Trophoblast cell (in vitro differentiated cells and primary cell): ENCODE measurements at regions not wholly inside any gene's neighbourhood (a gene's known extent, or its start where the extent isn't known, plus 50 kb on each side); places are given as distances from the start of the nearest gene placed in this dataset.

Source experiments
- DNase-seq, 2 donors: peaks; one replicate each; pipeline ENCODE4 v3.0.0-alpha.2; 2016
- H2AFZ ChIP-seq: 2 replicates; pipeline ENCODE4 v1.6.1; 2013; ENCODE audit warnings: low read length, moderate library complexity, mild to moderate bottlenecking; ENCODE audit not compliant: insufficient read depth, poor library complexity
- H2AK5ac ChIP-seq: 2 replicates; pipeline ENCODE4 v1.6.1; 2013; ENCODE audit warnings: mild to moderate bottlenecking, low read length
- H2BK120ac ChIP-seq: 2 replicates; pipeline ENCODE4 v1.6.1; 2013; ENCODE audit warnings: low read length, mild to moderate bottlenecking, moderate library complexity; ENCODE audit not compliant: insufficient read depth, poor library complexity
- H2BK12ac ChIP-seq: 2 replicates; pipeline ENCODE4 v1.6.1; 2013; ENCODE audit warnings: mild to moderate bottlenecking, low read length, moderate library complexity
- H2BK5ac ChIP-seq: 2 replicates; pipeline ENCODE4 v1.6.1; 2013; ENCODE audit warnings: low read length, low read depth, moderate library complexity, mild to moderate bottlenecking; ENCODE audit not compliant: poor library complexity
- H3K14ac ChIP-seq: 2 replicates; pipeline ENCODE4 v1.6.1; 2013; ENCODE audit warnings: mild to moderate bottlenecking, low read length
- H3K18ac ChIP-seq: 2 replicates; pipeline ENCODE4 v1.6.1; 2013; ENCODE audit warnings: mild to moderate bottlenecking, low read length
- H3K23ac ChIP-seq: 2 replicates; pipeline ENCODE4 v1.6.1; 2013; ENCODE audit warnings: low read length
- H3K27ac ChIP-seq: 2 replicates; pipeline ENCODE4 v1.5.1; 2013; ENCODE audit warnings: low read depth, mild to moderate bottlenecking, inconsistent platforms, low read length, moderate library complexity
- H3K27me3 ChIP-seq: 2 replicates; pipeline ENCODE4 v1.6.1; 2013; ENCODE audit warnings: inconsistent platforms, mild to moderate bottlenecking, low read length, moderate library complexity; ENCODE audit not compliant: insufficient read depth
- H3K36me3 ChIP-seq, 2 experiments: 1 replicate in 1 of 2; 2 replicates in 1 of 2; pipeline ENCODE4 v1.6.1; 2013; ENCODE audit warnings: low read length in 2 of 2, mild to moderate bottlenecking in 2 of 2, moderate library complexity in 1 of 2; ENCODE audit not compliant: insufficient read depth in 2 of 2, control insufficient read depth in 1 of 2
- H3K4ac ChIP-seq: 2 replicates; pipeline ENCODE4 v1.6.1; 2013; ENCODE audit warnings: low read depth, mild to moderate bottlenecking, low read length, moderate library complexity
- H3K4me1 ChIP-seq, 2 experiments: 1 replicate in 1 of 2; 2 replicates in 1 of 2; pipeline ENCODE4 v1.6.1; 2013; ENCODE audit warnings: low read length in 2 of 2, mild to moderate bottlenecking in 2 of 2, moderate library complexity in 1 of 2; ENCODE audit not compliant: insufficient read depth in 2 of 2, control insufficient read depth in 1 of 2
- H3K4me2 ChIP-seq: 2 replicates; pipeline ENCODE4 v1.6.1; 2013; ENCODE audit warnings: inconsistent platforms, mild to moderate bottlenecking, low read length, moderate library complexity
- H3K4me3 ChIP-seq: 2 replicates; pipeline ENCODE4 v1.5.1; 2013; ENCODE audit warnings: mild to moderate bottlenecking, low read depth, low read length, inconsistent platforms
- H3K79me1 ChIP-seq: one replicate; pipeline ENCODE4 v1.6.1; 2013; ENCODE audit warnings: low read length
- H3K79me2 ChIP-seq: 2 replicates; pipeline ENCODE4 v1.6.1; 2013; ENCODE audit warnings: low read length, mild to moderate bottlenecking; ENCODE audit not compliant: control insufficient read depth, insufficient read depth, poor library complexity
- H3K9ac ChIP-seq: 2 replicates; pipeline ENCODE4 v1.6.1; 2013; ENCODE audit warnings: mild to moderate bottlenecking, low read length
- H3K9me3 ChIP-seq: 2 replicates; pipeline ENCODE4 v1.6.1; 2013; ENCODE audit warnings: low read depth, mild to moderate bottlenecking, control low read depth, inconsistent platforms, low read length; ENCODE audit not compliant: insufficient read depth
- H4K12ac ChIP-seq: 2 replicates; pipeline ENCODE4 v1.6.1; 2013; ENCODE audit warnings: low read depth, mild to moderate bottlenecking, low read length, moderate library complexity
- H4K8ac ChIP-seq: 2 replicates; pipeline ENCODE4 v1.6.1; 2013; ENCODE audit warnings: low read depth, mild to moderate bottlenecking, low read length, moderate library complexity
- H4K91ac ChIP-seq: one replicate; pipeline ENCODE4 v1.6.1; 2013; ENCODE audit warnings: low read depth, mild to moderate bottlenecking, low read length, moderate library complexity
- WGBS: extraction: QIAGEN DNeasy Blood & Tissue Kit; methylation state at CpG from one replicate; pipeline ENCODE4 v1.1.7; 2013; ENCODE audit warnings: missing lambda C conversion rate; ENCODE audit not compliant: insufficient read length, insufficient coverage; ENCODE audit errors: extremely low coverage; 5-methylcytosine and 5-hydroxymethylcytosine counted together

DNA sequence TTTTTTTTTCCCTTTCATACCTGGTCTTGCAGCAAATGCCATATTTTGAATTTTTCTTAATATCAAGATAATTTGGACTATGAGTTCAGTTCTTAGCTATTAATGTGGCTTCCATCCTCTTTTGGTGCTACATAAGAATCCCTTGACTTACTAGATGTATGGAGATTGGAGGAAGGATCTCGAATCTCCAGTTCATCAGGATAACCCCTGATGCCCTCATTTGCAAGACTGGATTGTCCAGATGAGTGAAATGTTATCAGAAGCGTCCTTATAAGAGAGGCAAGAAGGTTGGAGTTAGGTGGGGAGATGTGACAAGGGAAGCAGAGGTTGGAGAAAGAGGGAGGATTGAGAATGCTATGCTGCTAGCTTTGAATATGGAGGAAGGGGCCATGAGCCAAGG lies 499.6 kb upstream of the SYNCRIP start:
- Histone ChIP-seq H3K4me2 (no peak overlapping the region), H3K23ac (no peak overlapping the region), H3K4me1 (peaks cover 0 to 3% of the 10 kb centered on the region in 2 experiments), H3K27ac (no peak overlapping the region), H4K91ac (no peak overlapping the region), H3K14ac (no peak overlapping the region), H3K9me3 (no peaks in the 10 kb centered on the region), H2BK5ac (no peak overlapping the region), H4K12ac (no peak overlapping the region), H2AFZ (no peak overlapping the region), H3K4me3 (no peak overlapping the region), H2BK120ac (no peak overlapping the region), H3K27me3 (no peaks in the 10 kb centered on the region), H4K8ac (no peak overlapping the region), H3K36me3 (no peaks in the 10 kb centered on the region), H3K79me1 (no peaks in the 10 kb centered on the region), H2BK12ac (no peak overlapping the region), H3K18ac (no peak overlapping the region), H3K9ac (no peak overlapping the region), H3K4ac (no peak overlapping the region), H3K79me2 (no peaks in the 10 kb centered on the region), H2AK5ac (no peak overlapping the region)
- WGBS, result no CpG with 5 or more reads among the region's 2 CpGs
- peak; percentile 72 to 96 for DNase-seq

DNA sequence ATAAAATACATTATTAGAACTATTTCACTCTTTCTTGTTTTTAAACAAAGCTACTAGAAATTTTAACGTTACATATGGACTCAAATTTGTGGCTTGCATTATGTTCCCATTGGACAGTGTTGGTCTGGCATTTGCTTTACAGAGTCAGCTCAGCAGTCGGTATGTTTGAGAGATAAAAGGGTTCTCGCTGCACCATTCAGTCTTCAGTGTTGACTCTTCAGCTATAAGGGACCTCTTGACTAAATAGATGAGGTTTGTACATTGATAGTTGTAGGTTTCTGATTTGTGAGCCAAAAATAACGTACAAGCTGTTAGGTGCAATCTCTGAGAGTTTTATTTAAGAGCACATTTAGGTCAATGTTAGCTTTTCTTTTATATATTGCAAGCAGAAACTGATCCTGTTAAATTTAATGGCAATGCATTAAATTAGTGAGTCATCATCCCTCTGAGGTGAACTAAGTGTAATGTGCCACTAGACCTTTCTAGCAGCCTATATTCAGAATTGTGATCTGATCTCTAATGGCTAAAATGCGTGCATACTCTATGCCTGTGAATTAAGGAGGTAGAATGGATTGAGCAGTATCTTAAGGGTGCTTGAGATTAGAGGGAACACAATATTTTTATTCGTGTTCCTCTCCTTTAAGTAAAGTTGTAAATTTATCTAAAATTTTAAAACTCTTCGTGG lies 485.6 kb upstream of the SYNCRIP start:
- no peak overlapping the region for H2BK120ac ChIP-seq
- no peaks in the 10 kb centered on the region for H3K79me2 ChIP-seq
- no peak overlapping the region for H3K9ac ChIP-seq
- H3K18ac ChIP-seq, result no peak overlapping the region
- H2AK5ac ChIP-seq, result no peak overlapping the region
- H3K4me3 ChIP-seq, result no peak overlapping the region
- no peak overlapping the region for H3K23ac ChIP-seq
- no peaks in the 10 kb centered on the region for H3K27me3 ChIP-seq
- H3K79me1 ChIP-seq, result no peaks in the 10 kb centered on the region
- no peak overlapping the region for H2BK12ac ChIP-seq
- no peak overlapping the region for H2BK5ac ChIP-seq
- H4K12ac ChIP-seq, result no peak overlapping the region
- H2AFZ ChIP-seq, result no peak overlapping the region
- no peaks in the 10 kb centered on the region for H3K4me1 ChIP-seq
- H3K14ac ChIP-seq, result no peak overlapping the region
- no peak overlapping the region for H3K27ac ChIP-seq
- H4K8ac ChIP-seq, result no peak overlapping the region
- H3K9me3 ChIP-seq, result peaks cover 3% of the 10 kb centered on the region
- no peak overlapping the region for H3K4ac ChIP-seq
- WGBS, result no CpG with 5 or more reads among the region's 7 CpGs
- H3K4me2 ChIP-seq, result no peak overlapping the region
- no peak overlapping the region for H4K91ac ChIP-seq
- H3K36me3 ChIP-seq, result no peaks in the 10 kb centered on the region
- no peak for DNase-seq

DNA sequence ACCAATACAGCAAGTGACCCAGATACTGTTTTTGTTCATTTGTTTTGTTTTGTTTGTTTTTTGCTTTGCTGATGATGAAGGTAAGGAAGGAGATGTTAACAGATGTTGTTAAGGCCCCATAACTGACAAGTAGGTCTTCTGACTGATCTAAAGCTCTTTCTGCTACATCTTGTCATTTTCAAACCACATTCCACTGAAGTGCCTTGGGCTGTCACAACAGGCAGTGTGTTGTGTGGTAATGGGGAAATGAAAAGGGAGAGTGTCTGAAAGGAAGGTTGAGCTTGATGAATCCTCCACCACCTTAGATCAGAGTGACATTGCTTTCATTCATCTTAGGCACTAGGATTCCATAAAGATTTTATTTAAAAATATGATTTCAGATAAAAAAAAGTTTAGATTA lies 479.4 kb upstream of the SYNCRIP start:
- H4K8ac ChIP-seq, result no peak overlapping the region
- H3K4ac ChIP-seq, result no peak overlapping the region
- no peak overlapping the region for H3K23ac ChIP-seq
- peak overlapping the region; percentile 11 for H4K91ac ChIP-seq
- no peak overlapping the region for H2BK12ac ChIP-seq
- no peak overlapping the region for H3K9ac ChIP-seq
- no peak overlapping the region for H2BK120ac ChIP-seq
- no peak overlapping the region for H2BK5ac ChIP-seq
- peaks cover 2% of the 10 kb centered on the region in 2 experiments for H3K4me1 ChIP-seq
- no peaks in the 10 kb centered on the region for H3K79me2 ChIP-seq
- no peak overlapping the region for H3K18ac ChIP-seq
- H3K27me3 ChIP-seq, result no peaks in the 10 kb centered on the region
- no peaks in the 10 kb centered on the region for H3K36me3 ChIP-seq
- H2AK5ac ChIP-seq, result no peak overlapping the region
- no peak overlapping the region for H3K14ac ChIP-seq
- no peaks in the 10 kb centered on the region for H3K9me3 ChIP-seq
- no peak overlapping the region for H3K27ac ChIP-seq
- no peak overlapping the region for H4K12ac ChIP-seq
- H3K79me1 ChIP-seq, result peaks cover 2% of the 10 kb centered on the region
- no peak for DNase-seq
- H3K4me2 ChIP-seq, result no peak overlapping the region
- no peak overlapping the region for H2AFZ ChIP-seq
- H3K4me3 ChIP-seq, result no peak overlapping the region

DNA sequence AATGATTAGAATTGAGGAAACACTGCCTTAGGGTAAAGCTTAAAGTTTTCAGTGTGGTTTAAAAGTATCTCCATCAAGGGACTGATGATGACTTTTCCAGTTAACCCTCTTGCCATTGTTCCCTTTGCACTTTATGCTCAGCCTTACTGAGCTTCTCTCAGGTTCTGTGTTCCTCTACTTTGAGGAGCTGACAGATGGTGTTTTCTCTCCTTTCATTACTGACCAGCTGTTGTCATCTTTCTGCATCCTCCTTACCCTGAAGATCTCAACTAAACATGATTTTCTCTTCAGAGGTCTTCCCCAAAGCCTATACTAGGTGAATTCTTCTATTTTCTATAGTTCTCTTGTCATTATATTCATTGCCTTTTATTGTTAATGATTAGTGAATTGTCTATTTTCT lies 475.6 kb upstream of the SYNCRIP start:
- no peak for DNase-seq
- Histone ChIP-seq H3K4me1 (peaks cover 2 to 8% of the 10 kb centered on the region in 2 experiments), H3K4ac (no peak overlapping the region), H3K27me3 (no peaks in the 10 kb centered on the region), H3K18ac (no peak overlapping the region), H3K9ac (no peak overlapping the region), H2BK5ac (no peak overlapping the region), H3K23ac (no peak overlapping the region), H3K4me3 (no peak overlapping the region), H3K14ac (no peak overlapping the region), H3K79me1 (peaks cover 5% of the 10 kb centered on the region), H3K79me2 (no peaks in the 10 kb centered on the region), H2AFZ (no peak overlapping the region), H3K9me3 (no peaks in the 10 kb centered on the region), H4K8ac (no peak overlapping the region), H2BK12ac (no peak overlapping the region), H2BK120ac (no peak overlapping the region), H2AK5ac (no peak overlapping the region), H4K12ac (no peak overlapping the region), H3K36me3 (no peaks in the 10 kb centered on the region), H3K27ac (peak overlapping the region; percentile 45), H3K4me2 (no peak overlapping the region), H4K91ac (no peak overlapping the region)
